Psoas muscle (tissue), 7 donors: ENCODE measurements at regions not wholly inside any gene's neighbourhood (a gene's known extent, or its start where the extent isn't known, plus 50 kb on each side); places are given as distances from the start of the nearest gene placed in this dataset.

Experiments used
- ATAC-seq, 4 donors: fragments of 200-7000 bp; cut with Tn5 transposase; one replicate each; pipeline ENCODE4 v1.9.1; 2020; ENCODE audit warnings: moderate library complexity in 3 of 4, mild to moderate bottlenecking in 2 of 4
- DNase-seq, 2 donors: peaks; one replicate each; pipeline ENCODE4 v3.0.0-alpha.2; 2020
- H3K27ac ChIP-seq: fragments of 200-600 bp; one replicate; pipeline ENCODE4 v1.8.0; 2022
- H3K27me3 ChIP-seq, 3 donors: fragments of 200-600 bp in 1 of 3; one replicate each; pipeline versions ENCODE4 v1.6.1 to v1.8.0; 2013 to 2022; ENCODE audit warnings: low read length in 2 of 3, mild to moderate bottlenecking in 2 of 3, moderate library complexity in 1 of 3; ENCODE audit not compliant: insufficient read depth in 3 of 3
- H3K36me3 ChIP-seq, 2 donors: fragments of 200-600 bp in 1 of 2; one replicate each; pipeline versions ENCODE4 v1.6.1 to v1.8.0; 2013 to 2022; ENCODE audit warnings: low read depth in 1 of 2, mild to moderate bottlenecking in 1 of 2, moderate library complexity in 1 of 2; ENCODE audit not compliant: insufficient read depth in 1 of 2
- H3K4me1 ChIP-seq: fragments of 200-600 bp; one replicate; pipeline ENCODE4 v1.8.0; 2022
- H3K4me3 ChIP-seq: fragments of 200-600 bp; one replicate; pipeline ENCODE4 v1.8.0; 2022; ENCODE audit warnings: mild to moderate bottlenecking
- H3K9me3 ChIP-seq: fragments of 200-600 bp; one replicate; pipeline ENCODE4 v1.8.0; 2022
- WGBS, 3 donors: extraction: QIAGEN DNeasy Blood & Tissue Kit; methylation state at CpG; one replicate each; pipeline versions ENCODE4 v1.1.6 to v1.1.7; 2013; 5-methylcytosine and 5-hydroxymethylcytosine counted together
- intact Hi-C, 2 donors: fragments of 100-400 bp; cut with DNase I; formaldehyde crosslinking; loops; one replicate each; pipeline versions ENCODE4 v1.11.0 to v1.14.2; 2022
- TF ChIP-seq, protein P1 (sequence below): fragments of 200-600 bp; IDR thresholded peaks from one replicate; pipeline ENCODE4 v1.8.0; 2022; ENCODE audit warnings: antibody characterized with exemption
- donor health status: healthy with polysubstance abuse.
- donor health status: DM: no; HTN: no; CAD: no; lungs with moderate emphysema.
- donor health status: Bipolar disorder and iron deficiency.
- donor health status: healthy.
- donor health status: DM: yes; HTN: yes; CAD: no.
- donor health status: DM: no; HTN: no; CAD: no.
- donor health status: DM: yes; HTN: yes; CAD: no.

DNA sequence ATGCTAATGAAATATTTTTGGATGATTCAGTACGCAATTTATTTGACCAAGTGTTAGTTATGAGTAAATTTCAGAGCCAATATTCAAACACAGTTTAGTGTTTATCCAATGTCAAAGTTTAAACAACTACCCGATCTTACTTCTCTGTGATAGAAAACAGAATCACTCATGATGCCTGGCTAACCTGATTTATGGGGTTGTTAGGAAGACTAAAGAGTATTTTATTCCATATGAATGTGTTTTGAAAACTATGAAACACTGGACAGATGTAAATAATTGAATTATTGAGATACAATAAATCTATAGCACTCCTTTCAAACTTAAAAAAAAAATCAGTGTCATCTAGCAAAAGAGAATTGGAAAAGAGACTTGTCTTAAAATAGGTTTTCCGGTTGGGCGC is 1181.8 kb downstream of the EFNB2 start:
- intact Hi-C loops = no loop called here
- H3K9me3 ChIP-seq = no peaks in the 10 kb centered on the region
- 72 to 84% (median 74%) methylated on average over 4 of the region's 4 CpGs for WGBS, 3 donors
- no peak for ATAC-seq
- no peaks in the 10 kb centered on the region for H3K4me1 ChIP-seq
- DNase-seq = no peak
- no peak overlapping the region for H3K4me3 ChIP-seq
- no peaks in the 10 kb centered on the region for H3K36me3 ChIP-seq
- peaks cover 0 to 2% (median 0%) of the 10 kb centered on the region in 3 donors for H3K27me3 ChIP-seq
- H3K27ac ChIP-seq = no peak overlapping the region
- TF ChIP-seq, protein P1, sequence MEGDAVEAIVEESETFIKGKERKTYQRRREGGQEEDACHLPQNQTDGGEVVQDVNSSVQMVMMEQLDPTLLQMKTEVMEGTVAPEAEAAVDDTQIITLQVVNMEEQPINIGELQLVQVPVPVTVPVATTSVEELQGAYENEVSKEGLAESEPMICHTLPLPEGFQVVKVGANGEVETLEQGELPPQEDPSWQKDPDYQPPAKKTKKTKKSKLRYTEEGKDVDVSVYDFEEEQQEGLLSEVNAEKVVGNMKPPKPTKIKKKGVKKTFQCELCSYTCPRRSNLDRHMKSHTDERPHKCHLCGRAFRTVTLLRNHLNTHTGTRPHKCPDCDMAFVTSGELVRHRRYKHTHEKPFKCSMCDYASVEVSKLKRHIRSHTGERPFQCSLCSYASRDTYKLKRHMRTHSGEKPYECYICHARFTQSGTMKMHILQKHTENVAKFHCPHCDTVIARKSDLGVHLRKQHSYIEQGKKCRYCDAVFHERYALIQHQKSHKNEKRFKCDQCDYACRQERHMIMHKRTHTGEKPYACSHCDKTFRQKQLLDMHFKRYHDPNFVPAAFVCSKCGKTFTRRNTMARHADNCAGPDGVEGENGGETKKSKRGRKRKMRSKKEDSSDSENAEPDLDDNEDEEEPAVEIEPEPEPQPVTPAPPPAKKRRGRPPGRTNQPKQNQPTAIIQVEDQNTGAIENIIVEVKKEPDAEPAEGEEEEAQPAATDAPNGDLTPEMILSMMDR = no peak

DNA sequence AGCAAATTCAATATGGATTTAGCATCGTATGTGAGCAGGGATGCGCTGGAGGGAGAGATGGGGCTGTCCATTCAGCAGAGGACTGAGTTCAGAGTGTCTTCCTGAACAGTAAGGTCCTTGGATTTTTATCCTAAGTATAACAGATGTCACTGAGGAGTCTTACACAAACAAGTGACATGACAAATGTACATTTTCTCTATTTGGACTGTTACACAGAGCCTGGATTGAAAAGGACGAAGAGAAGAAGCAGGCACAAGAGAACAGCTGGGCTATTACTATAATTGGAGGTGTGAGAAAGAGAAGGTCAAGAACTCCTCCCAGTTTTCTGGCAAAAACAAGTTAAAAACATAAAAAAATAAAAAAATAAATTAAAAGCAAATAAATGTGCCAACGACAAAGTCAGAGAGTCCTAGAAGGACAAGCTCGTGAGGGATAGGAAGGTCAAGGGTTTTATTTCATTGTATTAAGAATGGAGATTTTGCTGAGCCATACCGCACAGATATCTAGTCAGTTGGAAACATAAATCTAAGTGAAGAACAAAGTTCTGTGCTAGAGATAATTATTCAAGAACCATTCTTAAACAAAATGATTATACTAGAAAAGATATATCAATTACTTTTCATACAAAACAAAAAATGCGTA is 1186.3 kb downstream of the EFNB2 start:
- no peak overlapping the region for H3K4me3 ChIP-seq
- no peaks in the 10 kb centered on the region for H3K4me1 ChIP-seq
- no peak overlapping the region for H3K27ac ChIP-seq
- intact Hi-C loops = no loop called here
- no peaks in the 10 kb centered on the region for H3K9me3 ChIP-seq
- no peaks in the 10 kb centered on the region for H3K36me3 ChIP-seq
- ATAC-seq (no peak), DNase-seq (no peak)
- no peaks in the 10 kb centered on the region for H3K27me3 ChIP-seq
- WGBS, 3 donors = 60 to 64% (median 61%) methylated on average over 7 of the region's 7 CpGs
- TF ChIP-seq, protein P1 = no peak

DNA sequence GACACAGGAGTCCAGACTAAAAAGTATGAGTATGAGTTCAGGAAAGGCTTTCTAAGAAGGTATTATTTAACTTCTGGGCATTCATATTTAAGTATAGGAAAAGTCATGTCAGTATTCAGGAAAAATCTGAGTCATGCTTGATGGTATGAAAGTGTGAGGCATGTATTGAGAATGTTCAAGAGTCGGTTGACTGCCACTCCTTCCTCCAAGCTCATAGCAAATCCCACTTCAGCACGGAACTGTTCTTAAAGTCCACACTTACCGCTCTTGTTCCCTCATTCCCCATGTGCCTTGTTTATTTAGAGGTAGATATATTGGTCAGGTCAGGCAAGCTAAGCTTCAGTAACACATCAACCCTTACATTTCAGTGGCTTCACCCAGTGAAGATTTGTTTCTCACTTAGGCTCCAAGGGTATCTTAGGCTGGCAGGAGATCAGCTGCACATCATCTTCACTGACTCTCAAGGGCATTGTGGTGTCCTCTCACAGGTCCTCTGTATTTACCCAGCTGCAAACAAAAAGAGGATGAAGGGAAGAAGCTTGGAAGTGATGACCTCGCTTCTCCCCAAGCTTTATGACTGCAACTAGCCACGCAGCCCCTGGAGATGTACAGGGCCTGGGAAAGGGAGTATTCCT is 1189.2 kb downstream of the EFNB2 start:
- WGBS, 3 donors = 83 to 88% (median 86%) methylated on average over 5 of the region's 5 CpGs
- DNase-seq (no peak), ATAC-seq (no peak)
- Histone ChIP-seq H3K36me3 (no peaks in the 10 kb centered on the region), H3K27me3 (peaks cover 0 to 3% (median 1%) of the 10 kb centered on the region in 3 donors), H3K4me1 (no peaks in the 10 kb centered on the region), H3K4me3 (no peak overlapping the region), H3K9me3 (no peaks in the 10 kb centered on the region), H3K27ac (no peak overlapping the region)
- TF ChIP-seq, protein P1 = no peak
- intact Hi-C loops = no loop called here

DNA sequence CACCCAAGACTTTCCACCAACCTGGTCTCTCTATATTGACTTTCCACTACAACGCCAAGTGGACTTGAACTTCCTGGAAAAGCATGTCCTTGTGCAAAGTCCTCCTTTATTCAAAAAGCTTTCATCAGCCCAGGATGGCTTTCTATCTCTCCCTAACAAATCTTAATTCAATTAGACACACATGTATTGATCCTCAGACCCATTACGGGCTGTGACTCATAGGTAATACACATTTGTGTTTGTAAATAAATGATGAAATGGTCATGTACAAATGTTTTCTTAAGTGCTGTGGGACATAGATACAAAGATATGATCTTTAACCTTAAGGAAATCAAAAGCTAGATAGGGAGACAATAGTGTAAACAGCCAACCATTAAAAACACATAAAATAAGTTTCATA is 1189.7 kb downstream of the EFNB2 start:
- 86 to 87% (median 86%) methylated on average over 2 of the region's 2 CpGs for WGBS, 3 donors
- TF ChIP-seq, protein P1 = no peak

DNA sequence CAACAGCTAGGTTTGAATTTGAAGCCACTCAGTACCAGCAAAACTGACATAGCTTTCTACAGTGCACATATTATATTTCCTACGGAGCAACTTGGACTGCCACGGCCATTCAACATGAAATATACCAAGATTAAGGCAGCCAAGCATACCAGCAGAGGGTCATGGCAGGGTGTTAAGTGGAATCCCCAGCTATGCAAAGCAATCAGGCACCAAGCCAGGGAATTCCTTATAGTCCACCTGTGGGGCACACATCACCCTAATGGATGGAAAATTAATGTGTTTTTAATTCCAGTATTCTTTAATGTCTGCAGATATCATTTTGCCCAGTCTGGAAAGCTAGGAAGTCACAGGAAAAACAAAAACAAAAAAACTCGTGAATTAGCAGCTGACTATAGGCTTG is 1190.3 kb downstream of the EFNB2 start:
- TF ChIP-seq, protein P1 = no peak
- DNase-seq (no peak), ATAC-seq (no peak)
- intact Hi-C loops = no loop called here
- Histone ChIP-seq H3K27ac (no peak overlapping the region), H3K27me3 (peaks cover 0 to 3% (median 1%) of the 10 kb centered on the region in 3 donors), H3K36me3 (no peaks in the 10 kb centered on the region), H3K4me3 (no peak overlapping the region), H3K9me3 (no peaks in the 10 kb centered on the region), H3K4me1 (no peaks in the 10 kb centered on the region)
- WGBS, 3 donors = 25 to 37% (median 31%) methylated on average over 3 of the region's 3 CpGs

More for the DNA sequence above, 1189.7 kb downstream of the EFNB2 start:
- H3K4me3 ChIP-seq = no peak overlapping the region
- H3K27ac ChIP-seq = no peak overlapping the region
- intact Hi-C loops = no loop called here
- H3K36me3 ChIP-seq = no peaks in the 10 kb centered on the region
- no peaks in the 10 kb centered on the region for H3K9me3 ChIP-seq
- no peak for DNase-seq
- H3K27me3 ChIP-seq = peaks cover 0 to 3% (median 1%) of the 10 kb centered on the region in 3 donors
- ATAC-seq = no peak
- no peaks in the 10 kb centered on the region for H3K4me1 ChIP-seq
